Neural crest cell (in vitro differentiated cells): ENCODE measurements at regions not wholly inside any gene's neighbourhood (a gene's known extent, or its start where the extent isn't known, plus 50 kb on each side); places are given as distances from the start of the nearest gene placed in this dataset.
A peak's percentile ranks its signal among the peaks of the same experiment; 100 is the strongest.

Experiments used
- DNase-seq: peaks from one replicate; pipeline ENCODE4 v3.0.0; 2021; ENCODE audit warnings: low read depth, mixed read lengths, low spot score
- H3K27ac Mint-ChIP-seq: one replicate; pipeline ENCODE4 v1.8.0; 2021; ENCODE audit warnings: mild to moderate bottlenecking, mixed read lengths; ENCODE audit not compliant: unreplicated experiment
- H3K27me3 Mint-ChIP-seq: 2 replicates; pipeline ENCODE4 v1.8.0; 2021; ENCODE audit warnings: low read depth, mild to moderate bottlenecking, mixed read lengths
- H3K36me3 Mint-ChIP-seq: 2 replicates; pipeline ENCODE4 v1.8.0; 2021; ENCODE audit warnings: low read depth, mild to moderate bottlenecking, mixed read lengths
- H3K4me1 Mint-ChIP-seq: 2 replicates; pipeline ENCODE4 v1.8.0; 2021; ENCODE audit warnings: mixed read lengths
- H3K4me3 Mint-ChIP-seq: one replicate; pipeline ENCODE4 v1.8.0; 2021; ENCODE audit warnings: mild to moderate bottlenecking, mixed read lengths
- H3K9me3 Mint-ChIP-seq: 2 replicates; pipeline ENCODE4 v1.8.0; 2021; ENCODE audit warnings: mixed read lengths
- CTCF ChIP-seq: fragments of 200-600 bp; sonication (generic); conservative IDR thresholded peaks from 2 replicates; pipeline ENCODE4 v1.5.0; 2021; ENCODE audit warnings: antibody characterized with exemption, mild to moderate bottlenecking

GRCh38 chr12:22971247-22971646 lies 346.3 kb downstream of the ETNK1 start:
- H3K36me3 Mint-ChIP-seq, result no peaks in the 10 kb centered on the region
- no peak for TF ChIP-seq CTCF
- no peak overlapping the region for H3K4me3 Mint-ChIP-seq
- peak overlapping the region; percentile 0 for H3K27ac Mint-ChIP-seq
- peaks cover 3% of the 10 kb centered on the region for H3K9me3 Mint-ChIP-seq
- no peak for DNase-seq
- H3K27me3 Mint-ChIP-seq, result no peaks in the 10 kb centered on the region
- H3K4me1 Mint-ChIP-seq, result peaks cover 13% of the 10 kb centered on the region

- Mint-ChIP-seq H3K27me3 (no peaks in the 10 kb centered on the region), H3K4me3 (no peak overlapping the region), H3K36me3 (no peaks in the 10 kb centered on the region), H3K4me1 (peaks cover 13% of the 10 kb centered on the region), H3K9me3 (peaks cover 3% of the 10 kb centered on the region), H3K27ac (peak overlapping the region; percentile 0)
- no peak for TF ChIP-seq CTCF
- no peak for DNase-seq
Measured at GRCh38 chr12:22971701-22972191, 346.8 kb downstream of the ETNK1 start.

- no peak overlapping the region for H3K27ac Mint-ChIP-seq
Measured at GRCh38 chr12:22974865-22975264, 349.9 kb downstream of the ETNK1 start.

GRCh38 chr12:22978962-22979361 lies 354.0 kb downstream of the ETNK1 start:
- no peaks in the 10 kb centered on the region for H3K27me3 Mint-ChIP-seq
- peaks cover 32% of the 10 kb centered on the region for H3K4me1 Mint-ChIP-seq
- H3K4me3 Mint-ChIP-seq, result no peak overlapping the region
- no peak for TF ChIP-seq CTCF
- DNase-seq, result no peak
- H3K27ac Mint-ChIP-seq, result no peak overlapping the region
- H3K36me3 Mint-ChIP-seq, result no peaks in the 10 kb centered on the region
- peaks cover 3% of the 10 kb centered on the region for H3K9me3 Mint-ChIP-seq

More at GRCh38 chr12:22974865-22975264, 349.9 kb downstream of the ETNK1 start:
- no peak for DNase-seq
- no peaks in the 10 kb centered on the region for H3K27me3 Mint-ChIP-seq
- TF ChIP-seq CTCF, result no peak
- H3K9me3 Mint-ChIP-seq, result no peaks in the 10 kb centered on the region
- peaks cover 18% of the 10 kb centered on the region for H3K4me1 Mint-ChIP-seq
- H3K36me3 Mint-ChIP-seq, result no peaks in the 10 kb centered on the region
- H3K4me3 Mint-ChIP-seq, result no peak overlapping the region

- H3K27ac Mint-ChIP-seq, result peak overlapping the region; percentile 95
- TF ChIP-seq CTCF, result no peak
- DNase-seq, result no peak
- no peaks in the 10 kb centered on the region for H3K36me3 Mint-ChIP-seq
- H3K4me3 Mint-ChIP-seq, result no peak overlapping the region
- peaks cover 3% of the 10 kb centered on the region for H3K9me3 Mint-ChIP-seq
- peaks cover 36% of the 10 kb centered on the region for H3K4me1 Mint-ChIP-seq
- H3K27me3 Mint-ChIP-seq, result no peaks in the 10 kb centered on the region
Measured at GRCh38 chr12:22979854-22980469, 355.0 kb downstream of the ETNK1 start.
